Suppressor macrophage treated with lipopolysaccharide for 4 hours (primary cell): ENCODE measurements at regions not wholly inside any gene's neighbourhood (a gene's known extent, or its start where the extent isn't known, plus 50 kb on each side); places are given as distances from the start of the nearest gene placed in this dataset.

ENCODE experiments used
- DNase-seq: peaks from one replicate; pipeline ENCODE4 v3.0.0-alpha.2; 2020

- DNase-seq = no peak
These were observed 137.3 kb upstream of the FRMD4A start for GRCh38 chr10:14468023-14468441.

- no peak for DNase-seq
These were observed 135.5 kb upstream of the FRMD4A start for GRCh38 chr10:14466257-14466656.

- no peak for DNase-seq
These were observed 129.7 kb upstream of the FRMD4A start for GRCh38 chr10:14460447-14460846.

DNA sequence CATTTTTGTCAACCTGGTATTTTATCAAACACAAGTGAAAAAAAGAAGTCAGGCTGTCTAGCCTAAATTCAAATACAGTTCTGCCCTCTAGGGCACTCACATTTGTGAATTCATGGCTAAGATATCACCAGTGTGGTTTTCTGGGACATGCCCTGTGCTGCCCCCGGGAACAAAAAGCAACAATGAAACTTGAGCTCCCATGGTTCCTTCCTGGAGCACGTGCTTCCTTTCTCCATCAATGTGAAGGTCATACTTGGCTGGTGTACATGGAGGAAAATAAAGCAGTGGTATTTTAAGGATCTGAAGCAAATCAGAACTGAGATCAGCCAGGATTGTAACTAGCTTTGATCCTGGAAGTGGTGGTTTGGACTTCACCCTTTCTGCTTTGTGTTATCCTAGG lies 128.9 kb upstream of the FRMD4A start:
- no peak for DNase-seq

DNA sequence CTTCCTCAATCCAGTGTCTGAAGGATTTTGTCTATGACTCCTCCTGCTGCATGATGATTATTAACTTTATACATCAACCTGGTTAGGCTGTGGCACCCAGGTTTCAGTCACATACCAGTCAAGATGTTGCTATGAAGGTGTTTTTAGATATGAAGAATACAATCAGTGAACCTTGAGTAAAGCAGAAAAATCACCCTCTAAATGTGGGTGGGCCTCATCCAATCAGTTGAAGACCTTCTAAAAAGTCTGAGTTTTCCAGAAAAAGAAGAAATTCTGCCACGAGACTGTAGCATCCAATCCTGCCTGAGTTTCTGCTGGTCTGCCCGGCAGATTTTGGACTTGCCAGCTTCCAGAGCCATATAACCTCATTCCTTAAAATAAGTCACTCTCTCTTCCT lies 126.1 kb upstream of the FRMD4A start:
- DNase-seq = no peak

GRCh38 chr10:14456218-14456869 lies 125.6 kb upstream of the FRMD4A start:
- DNase-seq = no peak

GRCh38 chr10:14454629-14455028 lies 123.9 kb upstream of the FRMD4A start:
- no peak for DNase-seq

GRCh38 chr10:14454206-14454605 lies 123.5 kb upstream of the FRMD4A start:
- no peak for DNase-seq

DNA sequence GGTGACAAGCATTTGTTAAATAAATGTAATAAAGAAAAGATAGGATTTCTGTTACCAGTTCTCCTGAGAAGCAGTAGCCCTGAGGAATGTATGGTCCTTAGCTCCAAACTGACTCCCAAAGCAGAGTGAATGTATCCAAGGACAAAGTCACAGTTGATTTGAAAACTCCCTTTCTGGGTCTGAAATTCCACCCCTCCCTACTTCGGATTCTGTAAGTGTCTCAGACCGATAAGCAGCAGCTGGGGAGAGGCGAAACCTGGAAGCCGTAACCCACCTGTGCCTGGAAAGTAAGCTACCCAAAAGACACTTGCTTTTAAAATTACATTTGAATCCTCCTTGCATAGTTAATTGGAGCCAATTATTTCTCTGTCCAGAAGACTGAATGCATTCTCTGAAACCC lies 122.9 kb upstream of the FRMD4A start:
- DNase-seq = no peak

GRCh38 chr10:14451341-14451740 lies 120.6 kb upstream of the FRMD4A start:
- DNase-seq = no peak

DNA sequence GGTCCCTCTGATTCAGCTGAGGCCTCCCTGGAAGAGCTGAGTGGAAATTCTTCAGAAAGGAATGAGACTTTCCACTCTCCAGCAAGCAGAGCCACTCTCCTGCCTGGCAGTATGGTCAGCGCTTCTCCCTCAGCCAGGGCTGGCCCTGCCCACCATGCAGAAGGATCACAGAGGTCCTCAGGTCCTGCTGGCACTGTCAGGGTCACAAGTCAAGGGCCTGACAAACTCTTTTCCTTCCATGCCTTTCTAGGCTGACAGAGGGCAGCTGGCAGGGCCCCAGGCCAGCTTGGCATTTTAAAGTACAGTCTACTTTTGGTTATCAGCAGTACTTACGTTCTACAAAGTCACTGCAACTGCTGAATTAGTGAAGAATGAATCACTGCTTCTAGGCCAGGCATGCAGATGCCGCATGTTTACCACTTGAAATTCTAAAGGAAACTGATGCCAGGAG lies 119.3 kb upstream of the FRMD4A start:
- no peak for DNase-seq

GRCh38 chr10:14449293-14449815 lies 118.6 kb upstream of the FRMD4A start:
- DNase-seq = no peak

GRCh38 chr10:14448197-14448990 lies 117.7 kb upstream of the FRMD4A start:
- DNase-seq = no peak

- DNase-seq = no peak
These were observed 116.5 kb upstream of the FRMD4A start for GRCh38 chr10:14447094-14447839.

- DNase-seq = no peak
These were observed 108.9 kb upstream of the FRMD4A start for GRCh38 chr10:14439451-14440259.

- no peak for DNase-seq
These were observed 107.9 kb upstream of the FRMD4A start for GRCh38 chr10:14438576-14438975.

GRCh38 chr10:14438057-14438456 lies 107.3 kb upstream of the FRMD4A start:
- no peak for DNase-seq

DNA sequence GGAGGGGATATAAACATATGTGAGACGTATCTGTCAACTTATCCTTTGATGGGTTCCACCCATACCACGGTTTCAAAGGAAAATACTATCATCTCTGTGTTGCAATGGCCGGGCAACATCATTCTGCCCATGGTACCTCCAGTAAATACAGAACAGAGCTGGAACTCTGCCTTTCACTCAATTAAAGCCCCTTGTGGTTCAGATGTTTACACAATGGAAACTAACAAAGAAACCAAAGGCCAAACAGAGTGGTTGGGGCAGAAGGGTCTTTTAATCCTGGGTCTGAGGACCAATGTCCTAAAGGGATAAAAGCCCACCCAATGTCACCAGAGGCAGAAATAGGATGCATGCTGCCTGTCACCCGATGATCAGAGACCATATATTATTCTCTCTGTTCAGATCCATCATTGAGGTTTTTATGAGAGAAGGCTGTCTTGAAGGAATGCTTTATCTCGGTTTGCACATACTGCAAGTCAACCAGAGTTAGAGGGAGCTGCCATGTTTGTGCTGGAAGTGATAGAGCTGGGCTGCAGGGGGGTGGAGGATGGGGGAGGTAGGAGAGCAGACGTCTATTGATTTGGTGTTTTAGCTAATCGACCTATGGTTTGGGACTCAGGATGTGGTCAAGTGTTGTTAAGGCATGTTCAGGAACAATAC lies 105.4 kb upstream of the FRMD4A start:
- DNase-seq = no peak

DNA sequence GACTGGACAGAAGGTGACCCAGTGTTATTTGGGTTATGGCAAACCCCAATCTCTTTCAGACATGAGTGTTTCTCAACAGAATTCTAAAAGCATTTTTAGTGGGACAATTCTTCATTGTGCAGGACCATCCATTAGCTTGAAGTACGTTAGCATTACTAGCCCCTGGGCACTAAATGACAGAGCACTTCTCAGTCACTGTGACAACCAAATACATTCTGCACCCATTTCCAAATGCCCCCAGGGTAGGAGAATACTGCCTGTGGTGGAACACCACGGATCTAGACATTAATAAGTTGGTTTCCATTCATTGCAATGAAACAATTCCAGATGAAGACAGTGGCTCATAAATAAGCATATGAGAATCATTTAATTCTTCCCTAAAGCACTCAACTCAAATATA lies 102.4 kb upstream of the FRMD4A start:
- no peak for DNase-seq

DNA sequence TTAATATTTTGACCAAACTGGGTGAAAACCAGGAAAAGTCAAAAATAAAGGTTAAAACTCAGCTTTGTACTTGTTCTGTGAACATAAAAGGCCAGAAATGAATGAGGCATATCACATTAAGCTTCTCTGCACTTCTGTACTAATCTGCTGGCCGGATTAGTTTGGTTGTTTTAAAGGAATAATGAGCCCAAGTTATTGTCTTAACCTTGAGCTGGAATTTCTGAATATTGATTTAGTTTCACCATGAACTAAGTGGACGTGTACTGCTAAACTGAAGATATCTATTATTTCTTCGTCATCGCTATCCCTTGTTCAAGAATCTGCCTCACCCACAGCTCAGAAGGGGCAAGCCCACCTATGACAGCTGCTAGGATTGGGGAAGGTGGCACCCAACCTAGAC lies 101.1 kb upstream of the FRMD4A start:
- no peak for DNase-seq

GRCh38 chr10:14429043-14429700 lies 98.4 kb upstream of the FRMD4A start:
- no peak for DNase-seq

DNA sequence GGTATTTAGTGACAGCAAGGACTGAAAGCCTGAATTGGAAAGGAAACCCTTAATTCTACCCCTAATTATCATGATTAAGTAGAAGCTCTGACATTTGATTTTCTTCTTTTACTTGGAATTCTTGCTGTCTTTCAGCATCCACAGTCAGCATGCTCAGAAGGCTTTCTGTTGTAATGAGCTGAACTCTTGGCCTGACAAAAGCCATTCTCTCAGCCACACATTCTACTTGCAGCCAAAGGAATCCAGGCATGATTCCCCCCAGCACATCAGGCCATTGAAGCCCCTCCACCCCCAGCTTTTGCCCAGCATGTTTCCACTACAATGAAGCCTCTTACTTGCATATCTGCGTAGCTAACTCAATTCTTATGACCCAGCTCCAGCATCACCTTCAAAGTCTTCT lies 94.3 kb upstream of the FRMD4A start:
- DNase-seq = no peak
